AG09309 (cell line): ENCODE measurements at regions not wholly inside any gene's neighbourhood (a gene's known extent, or its start where the extent isn't known, plus 50 kb on each side); places are given as distances from the start of the nearest gene placed in this dataset.

ENCODE experiments used
- DNase-seq: peaks from one replicate; pipeline ENCODE4 v3.0.0-alpha.2; 2010; ENCODE audit warnings: low read depth
- H3K4me3 ChIP-seq: 2 replicates; pipeline ENCODE4 v1.5.1; 2011; ENCODE audit warnings: mild to moderate bottlenecking, low read depth, low read length, moderate library complexity; ENCODE audit not compliant: control insufficient read depth
- CTCF ChIP-seq: IDR thresholded peaks from 2 replicates; pipeline ENCODE4 v1.5.1; 2011; ENCODE audit warnings: mild to moderate bottlenecking, low read depth, low read length, inconsistent platforms; ENCODE audit not compliant: insufficient read depth, control insufficient read depth; ENCODE audit errors: missing control alignments

- no peak for TF ChIP-seq CTCF
- no peak for DNase-seq
- no peak overlapping the region for H3K4me3 ChIP-seq
Observed at GRCh38 chr2:59622599-59623308, 930.7 kb downstream of the BCL11A start.

GRCh38 chr2:59604123-59604522 lies 949.3 kb downstream of the BCL11A start:
- TF ChIP-seq CTCF: no peak
- no peak overlapping the region for H3K4me3 ChIP-seq
- DNase-seq: no peak

GRCh38 chr2:59594671-59595222 lies 958.7 kb downstream of the BCL11A start:
- H3K4me3 ChIP-seq: no peak overlapping the region
- DNase-seq: no peak
- no peak for TF ChIP-seq CTCF

GRCh38 chr2:59590798-59591197 lies 962.7 kb downstream of the BCL11A start:
- H3K4me3 ChIP-seq: no peak overlapping the region
- DNase-seq: no peak
- no peak for TF ChIP-seq CTCF

- DNase-seq: no peak
- H3K4me3 ChIP-seq: no peak overlapping the region
- TF ChIP-seq CTCF: no peak
Observed at GRCh38 chr2:59589881-59590280, 963.6 kb downstream of the BCL11A start.

GRCh38 chr2:59588286-59588685 lies 965.2 kb downstream of the BCL11A start:
- no peak overlapping the region for H3K4me3 ChIP-seq
- DNase-seq: no peak
- TF ChIP-seq CTCF: no peak
